Suppressor macrophage (primary cell): ENCODE measurements at regions not wholly inside any gene's neighbourhood (a gene's known extent, or its start where the extent isn't known, plus 50 kb on each side); places are given as distances from the start of the nearest gene placed in this dataset.
A peak's percentile ranks its signal among the peaks of the same experiment; 100 is the strongest.
"Not testable (repeated sequence)": the region's sequence is repeated elsewhere in the genome, so short reads cannot be mapped to it uniquely, and the experiment has no call there.

Source experiments
- DNase-seq, 4 experiments: peaks; one replicate each; pipeline ENCODE4 v3.0.0-alpha.2; 2020 to 2022

- DNase-seq, result no peak
Measured at GRCh38 chr10:101280511-101280910, 51.2 kb upstream of the LBX1 start.

GRCh38 chr10:101280921-101281320 lies 51.7 kb upstream of the LBX1 start:
- DNase-seq, result not testable (repeated sequence)

GRCh38 chr10:101282947-101283346 lies 53.7 kb upstream of the LBX1 start:
- DNase-seq, result no peak

GRCh38 chr10:101283762-101284100 lies 54.5 kb upstream of the LBX1 start:
- DNase-seq, result no peak

- no peak for DNase-seq
Measured at GRCh38 chr10:101284101-101284743, 55.0 kb upstream of the LBX1 start.

- no peak for DNase-seq
Measured at GRCh38 chr10:101284744-101285463, 55.6 kb upstream of the LBX1 start.

GRCh38 chr10:101285519-101286070 lies 56.3 kb upstream of the LBX1 start:
- no peak for DNase-seq

GRCh38 chr10:101286248-101287046 lies 57.2 kb upstream of the LBX1 start:
- no peak for DNase-seq

GRCh38 chr10:101287183-101287996 lies 58.1 kb upstream of the LBX1 start:
- no peak for DNase-seq

GRCh38 chr10:101287997-101288635 lies 58.9 kb upstream of the LBX1 start:
- DNase-seq, result peak; percentile 23 to 35 (median 32)

- no peak for DNase-seq
Measured at GRCh38 chr10:101289541-101289940, 60.3 kb upstream of the LBX1 start.

- DNase-seq, result no peak
Measured at GRCh38 chr10:101290431-101290830, 61.2 kb upstream of the LBX1 start.

- DNase-seq, result no peak
Measured at GRCh38 chr10:101290881-101291280, 61.6 kb upstream of the LBX1 start.

GRCh38 chr10:101291331-101292193 lies 62.3 kb upstream of the LBX1 start:
- DNase-seq, result peak; percentile 39 to 61 (median 46)

- peak in 2 of 4 experiments; percentile 11 to 22 for DNase-seq
Measured at GRCh38 chr10:101292194-101293006, 61.6 kb upstream of the BTRC start.

- DNase-seq, result no peak
Measured at GRCh38 chr10:101293007-101293723, 60.8 kb upstream of the BTRC start.

GRCh38 chr10:101294109-101294508 lies 59.9 kb upstream of the BTRC start:
- no peak for DNase-seq

- no peak for DNase-seq
Measured at GRCh38 chr10:101295261-101295660, 58.7 kb upstream of the BTRC start.

- peak; percentile 44 to 75 (median 57) for DNase-seq
Measured at GRCh38 chr10:101297901-101298486, 56.0 kb upstream of the BTRC start.
